GM12873 (cell line): ENCODE measurements at regions not wholly inside any gene's neighbourhood (a gene's known extent, or its start where the extent isn't known, plus 50 kb on each side); places are given as distances from the start of the nearest gene placed in this dataset.

Source experiments
- CTCF ChIP-seq: IDR thresholded peaks from 2 replicates; pipeline ENCODE4 v1.5.1; 2012; ENCODE audit warnings: low read depth, mild to moderate bottlenecking, moderate library complexity, low read length, control low read depth; ENCODE audit not compliant: insufficient read depth; ENCODE audit errors: missing control alignments

GRCh38 chr7:145862212-145862611 is 254.4 kb upstream of the CNTNAP2 start:
- no peak for TF ChIP-seq CTCF

GRCh38 chr7:145860809-145861208 is 255.8 kb upstream of the CNTNAP2 start:
- no peak for TF ChIP-seq CTCF

- TF ChIP-seq CTCF = no peak
These were observed 266.0 kb upstream of the CNTNAP2 start for GRCh38 chr7:145850636-145851035.

- TF ChIP-seq CTCF = peak; percentile 12
These were observed 267.9 kb upstream of the CNTNAP2 start for GRCh38 chr7:145848691-145849090.

- no peak for TF ChIP-seq CTCF
These were observed 271.3 kb upstream of the CNTNAP2 start for GRCh38 chr7:145845345-145845744.

- no peak for TF ChIP-seq CTCF
These were observed 276.8 kb upstream of the CNTNAP2 start for GRCh38 chr7:145839814-145840213.

- TF ChIP-seq CTCF = no peak
These were observed 284.9 kb upstream of the CNTNAP2 start for GRCh38 chr7:145831616-145832206.
